NCI-H748 (cell line): ENCODE measurements at regions not wholly inside any gene's neighbourhood (a gene's known extent, or its start where the extent isn't known, plus 50 kb on each side); places are given as distances from the start of the nearest gene placed in this dataset.
A peak's percentile ranks its signal among the peaks of the same experiment; 100 is the strongest.

ENCODE experiments used
- DNase-seq: peaks from one replicate; lab custom pipeline; 2025; ENCODE audit not compliant: unreplicated experiment; lab: John Stamatoyannopoulos, UW

DNA sequence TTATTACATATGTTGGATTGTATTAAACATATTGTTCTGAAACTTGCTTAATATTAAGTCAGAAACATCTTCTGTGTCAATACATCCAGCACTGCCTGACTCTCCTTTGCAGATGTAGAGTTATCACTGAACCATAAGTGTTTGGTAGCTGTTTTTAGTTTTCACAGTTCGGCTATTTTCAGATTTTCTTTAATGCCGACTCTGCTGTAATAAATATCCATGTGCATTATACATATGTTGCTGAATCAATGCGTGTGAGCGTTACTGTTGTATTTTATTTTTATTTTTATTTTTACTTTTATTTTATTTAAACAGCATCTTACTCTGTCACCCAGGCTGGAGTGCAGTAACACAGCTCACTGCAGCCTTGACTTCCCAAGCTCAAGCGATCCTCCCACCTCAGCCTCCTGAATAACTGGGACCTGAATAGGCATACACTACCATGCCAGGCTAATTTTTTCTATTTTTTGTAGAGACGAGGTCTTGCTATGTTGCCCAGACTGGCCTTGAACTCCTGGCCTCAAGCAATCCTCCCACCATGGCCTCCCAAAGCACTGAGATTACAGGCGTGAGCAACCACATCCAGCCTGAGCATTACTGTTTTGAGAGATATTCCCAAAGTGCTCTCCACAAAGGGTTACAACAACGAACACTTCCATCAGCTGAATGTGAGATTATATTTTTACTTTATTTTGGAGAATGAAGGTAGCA, 50.7 kb upstream of the NOCT start:
- no peak for DNase-seq

- no peak for DNase-seq
These were observed 52.2 kb upstream of the NOCT start for GRCh38 chr4:138963412-138963811.

- no peak for DNase-seq
These were observed 53.9 kb upstream of the NOCT start for GRCh38 chr4:138961664-138962063.

GRCh38 chr4:138961129-138961528, 54.5 kb upstream of the NOCT start:
- no peak for DNase-seq

DNA sequence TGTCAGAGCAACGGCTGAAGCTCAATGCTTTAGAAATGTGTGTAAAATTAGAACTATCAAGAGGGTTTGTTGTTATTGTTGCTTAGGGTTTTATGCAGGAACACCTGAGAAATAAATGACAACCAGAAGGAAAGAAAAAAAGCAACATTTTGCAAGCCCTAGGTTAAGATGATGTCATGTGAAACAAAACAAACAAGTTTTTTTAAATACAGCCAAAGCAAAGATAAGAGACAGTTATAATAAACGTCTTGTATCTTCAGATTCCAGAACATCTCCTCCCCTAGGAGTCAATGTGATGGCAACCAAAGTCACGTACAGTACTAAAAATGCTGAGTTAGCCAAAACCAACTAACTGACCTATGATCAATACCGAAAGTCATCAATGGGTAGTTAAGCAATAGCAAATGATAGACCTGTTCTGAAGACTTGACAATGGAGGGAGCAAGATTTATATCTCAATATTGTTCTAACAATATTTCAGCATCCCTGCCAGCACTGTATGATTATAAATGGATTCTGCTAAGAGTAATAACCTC, 55.3 kb upstream of the NOCT start:
- no peak for DNase-seq

- no peak for DNase-seq
These were observed 56.3 kb upstream of the NOCT start for GRCh38 chr4:138959097-138959815.

DNA sequence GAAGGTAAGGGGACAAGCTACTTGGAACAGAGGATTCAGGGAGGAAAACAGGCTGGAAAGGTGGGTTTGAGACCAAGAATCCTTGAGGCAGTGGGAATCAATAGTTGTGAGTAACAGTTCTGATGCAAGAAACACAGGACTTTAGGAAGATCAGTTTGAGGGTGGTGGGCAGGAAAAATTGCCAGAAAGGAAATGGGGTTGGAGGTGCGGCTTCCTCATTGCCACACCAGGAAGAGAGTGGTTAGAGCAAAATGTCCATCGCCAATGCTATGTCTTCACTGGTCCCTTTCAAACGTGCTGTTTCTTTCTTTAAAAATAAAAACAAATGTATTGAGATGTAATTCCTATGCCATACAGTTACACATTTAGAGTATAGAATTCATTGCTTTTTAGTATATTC, 57.1 kb upstream of the NOCT start:
- DNase-seq: no peak

GRCh38 chr4:138957302-138957701, 58.3 kb upstream of the NOCT start:
- DNase-seq: no peak

GRCh38 chr4:138954428-138954827, 61.2 kb upstream of the NOCT start:
- DNase-seq: no peak

DNA sequence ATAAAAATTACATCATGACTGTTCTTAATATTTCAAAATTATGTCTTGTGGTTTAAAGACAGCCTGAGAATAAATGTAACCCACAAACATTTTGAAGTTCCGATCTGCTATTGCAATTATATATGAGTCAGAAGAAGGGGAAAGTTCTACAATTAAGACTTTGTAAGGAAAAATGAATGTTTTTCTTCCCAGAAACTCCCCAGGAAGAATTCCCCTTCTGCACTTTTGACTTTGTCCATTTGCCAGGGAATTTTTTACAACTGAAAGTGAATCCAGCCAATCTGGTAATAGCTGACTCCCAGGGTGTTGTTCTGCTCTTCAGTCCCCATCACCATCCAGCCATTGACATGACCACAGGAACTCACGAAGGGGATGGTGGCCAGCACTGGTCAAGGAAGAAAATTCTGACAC, 61.6 kb upstream of the NOCT start:
- no peak for DNase-seq

GRCh38 chr4:138952411-138952810, 63.2 kb upstream of the NOCT start:
- no peak for DNase-seq

- DNase-seq: no peak
These were observed 63.8 kb upstream of the NOCT start for GRCh38 chr4:138951764-138952163.

- no peak for DNase-seq
These were observed 65.7 kb upstream of the NOCT start for GRCh38 chr4:138949866-138950265.

DNA sequence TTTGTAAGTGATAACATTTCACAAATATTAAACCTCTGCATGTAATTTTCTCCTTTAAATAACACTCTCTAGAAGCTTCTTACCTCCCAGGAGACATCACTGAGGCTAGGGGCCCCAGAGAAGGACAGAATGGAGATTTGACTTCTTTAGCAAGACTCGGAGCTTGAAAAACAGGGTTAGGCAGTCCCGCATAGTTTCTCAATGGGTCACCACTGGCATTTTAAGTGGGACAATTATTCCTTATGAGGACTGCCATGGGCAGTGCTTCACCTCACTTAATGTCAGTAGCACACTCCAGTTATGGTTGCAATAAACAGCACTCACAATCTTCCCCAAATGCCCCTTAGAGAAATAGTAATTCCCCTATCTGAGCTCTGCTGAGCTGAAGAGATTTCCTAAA, 66.7 kb upstream of the NOCT start:
- no peak for DNase-seq

- DNase-seq: no peak
These were observed 69.3 kb upstream of the NOCT start for GRCh38 chr4:138946306-138946705.

- DNase-seq: no peak
These were observed 69.7 kb upstream of the NOCT start for GRCh38 chr4:138945840-138946239.

GRCh38 chr4:138945401-138945800, 70.2 kb upstream of the NOCT start:
- no peak for DNase-seq

DNA sequence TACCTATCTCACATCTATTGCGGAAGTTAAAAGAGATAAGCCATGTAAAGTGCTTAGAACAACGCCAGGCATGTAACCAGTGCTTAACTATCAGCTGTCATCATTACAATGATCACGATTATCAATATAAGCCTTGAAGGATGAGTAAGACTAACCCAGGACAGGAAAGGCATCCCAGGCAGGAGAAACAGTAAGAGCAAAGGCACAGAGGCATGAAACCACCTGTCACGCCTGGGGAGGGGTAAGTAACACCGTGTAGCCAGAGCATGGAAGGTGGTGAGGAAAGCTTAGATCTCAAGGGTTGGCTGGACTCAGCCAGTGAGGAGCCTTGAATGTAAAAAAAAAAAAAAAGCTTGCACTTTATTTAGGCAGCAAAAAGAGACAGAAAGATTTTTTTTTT, 71.7 kb upstream of the NOCT start:
- no peak for DNase-seq

GRCh38 chr4:138941037-138941436, 74.5 kb upstream of the NOCT start:
- no peak for DNase-seq

- no peak for DNase-seq
These were observed 75.6 kb upstream of the NOCT start for GRCh38 chr4:138939960-138940359.

DNA sequence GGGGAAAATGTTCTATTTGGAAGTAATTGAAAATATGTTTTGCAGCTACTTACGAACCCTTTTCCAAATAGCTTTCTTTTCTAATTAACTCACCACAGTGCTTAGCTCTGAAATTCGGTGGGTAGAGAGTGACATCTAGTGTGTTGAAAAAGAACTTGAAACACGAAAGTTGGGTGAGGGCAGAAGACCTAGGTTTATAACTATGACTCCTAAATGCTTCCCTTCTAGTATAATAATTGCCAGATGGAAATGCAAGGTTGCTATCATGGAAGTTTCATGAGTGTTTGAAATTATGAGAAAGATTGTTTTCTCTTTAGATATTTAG, 77.3 kb upstream of the NOCT start:
- peak; percentile 60 for DNase-seq

GRCh38 chr4:138935135-138935807, 80.3 kb upstream of the NOCT start:
- no peak for DNase-seq
